Skeletal muscle satellite cell (primary cell): ENCODE measurements at regions not wholly inside any gene's neighbourhood (a gene's known extent, or its start where the extent isn't known, plus 50 kb on each side); places are given as distances from the start of the nearest gene placed in this dataset.

Source experiments
- H3K27me3 ChIP-seq: 2 replicates; pipeline ENCODE4 v1.7.0; 2013; ENCODE audit warnings: low read length; ENCODE audit not compliant: control insufficient read depth, insufficient read depth
- H3K36me3 ChIP-seq: 2 replicates; pipeline ENCODE4 v1.7.0; 2013; ENCODE audit warnings: mild to moderate bottlenecking, control low read depth, low read length; ENCODE audit not compliant: insufficient read depth
- H3K4me1 ChIP-seq: 2 replicates; pipeline ENCODE4 v1.7.0; 2013; ENCODE audit warnings: low read length; ENCODE audit not compliant: control insufficient read depth, insufficient read depth
- H3K4me2 ChIP-seq: 2 replicates; pipeline ENCODE4 v1.7.0; 2013; ENCODE audit warnings: mild to moderate bottlenecking, low read length
- H3K4me3 ChIP-seq: 2 replicates; pipeline ENCODE4 v1.7.0; 2013; ENCODE audit warnings: low read length
- H3K9ac ChIP-seq: 2 replicates; pipeline ENCODE4 v1.7.0; 2013; ENCODE audit warnings: mild to moderate bottlenecking, low read depth, low read length, moderate library complexity
- H3K9me3 ChIP-seq: replicated peaks from 2 replicates; pipeline ENCODE4 v1.7.0; 2013; ENCODE audit warnings: mild to moderate bottlenecking, control low read depth, low read length

DNA sequence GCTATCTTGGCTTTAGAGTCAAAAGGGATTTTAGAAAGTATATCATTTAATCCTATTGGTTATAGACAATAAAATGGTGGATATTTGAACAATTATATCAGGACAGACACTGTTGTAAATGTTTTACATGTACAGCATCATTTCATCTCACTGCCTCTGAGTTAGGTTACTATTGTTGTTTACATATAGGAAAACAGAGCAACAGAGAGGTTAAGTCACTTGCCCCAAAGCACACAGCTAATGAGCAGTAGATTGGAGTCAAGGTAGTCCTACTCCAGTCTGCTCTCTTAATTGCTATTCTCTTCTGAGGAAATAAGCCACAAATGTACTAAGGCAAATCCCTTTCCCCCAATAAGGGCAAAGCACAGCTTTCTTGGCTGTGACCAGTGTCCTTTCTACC lies 142.9 kb downstream of the MTX2 start:
- H3K36me3 ChIP-seq, result no peaks in the 10 kb centered on the region
- no peaks in the 10 kb centered on the region for H3K9me3 ChIP-seq
- H3K27me3 ChIP-seq, result no peaks in the 10 kb centered on the region
- no peak overlapping the region for H3K4me3 ChIP-seq
- H3K4me2 ChIP-seq, result no peak overlapping the region
- no peaks in the 10 kb centered on the region for H3K4me1 ChIP-seq
- H3K9ac ChIP-seq, result no peak overlapping the region

- Histone ChIP-seq H3K4me1 (peaks cover under 1% of the 10 kb centered on the region), H3K9ac (no peak overlapping the region), H3K4me3 (no peak overlapping the region), H3K27me3 (no peaks in the 10 kb centered on the region), H3K36me3 (no peaks in the 10 kb centered on the region), H3K4me2 (no peak overlapping the region), H3K9me3 (no peaks in the 10 kb centered on the region)
Observed at GRCh38 chr2:176413786-176414185, 144.5 kb downstream of the MTX2 start.

GRCh38 chr2:176414641-176415040 lies 145.4 kb downstream of the MTX2 start:
- Histone ChIP-seq H3K36me3 (no peaks in the 10 kb centered on the region), H3K9ac (no peak overlapping the region), H3K9me3 (no peaks in the 10 kb centered on the region), H3K4me3 (no peak overlapping the region), H3K4me1 (peaks cover 9% of the 10 kb centered on the region), H3K4me2 (no peak overlapping the region), H3K27me3 (no peaks in the 10 kb centered on the region)

DNA sequence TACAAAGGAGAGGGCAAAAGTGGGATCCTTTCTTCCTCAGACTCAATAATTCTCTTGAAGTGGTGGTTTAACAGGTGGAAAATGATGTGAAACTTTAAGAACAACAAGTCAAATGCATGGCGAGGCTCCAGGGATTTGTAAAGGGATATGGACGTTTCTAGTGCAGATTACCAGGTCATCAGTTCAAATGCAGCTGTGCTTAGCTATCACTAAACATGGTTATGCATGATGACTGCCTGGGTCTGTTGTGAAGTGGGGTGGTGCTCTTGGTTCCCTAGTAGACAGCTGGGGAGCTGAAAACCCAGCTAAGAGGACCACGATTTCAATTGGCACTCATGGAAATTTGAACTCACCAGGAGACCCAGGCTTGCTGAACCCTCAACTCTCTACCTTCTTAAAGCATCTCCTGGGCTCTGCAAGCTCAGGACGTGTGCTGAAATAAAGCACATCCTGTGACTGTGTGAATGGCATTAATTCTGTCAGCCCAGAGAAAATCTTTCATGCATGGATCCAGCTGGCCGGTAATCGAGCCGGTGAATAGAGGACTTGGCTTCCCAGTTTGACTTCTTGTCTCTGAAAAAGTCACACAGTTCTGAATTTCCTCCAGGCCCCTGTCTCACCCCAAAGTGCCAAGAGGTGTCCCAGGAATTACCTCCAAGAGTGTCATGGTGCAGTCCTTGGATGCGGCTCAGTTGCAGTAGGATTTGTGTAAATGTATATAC lies 146.1 kb downstream of the MTX2 start:
- peaks cover 16% of the 10 kb centered on the region for H3K4me1 ChIP-seq
- H3K4me3 ChIP-seq, result no peak overlapping the region
- no peaks in the 10 kb centered on the region for H3K36me3 ChIP-seq
- H3K4me2 ChIP-seq, result no peak overlapping the region
- H3K27me3 ChIP-seq, result no peaks in the 10 kb centered on the region
- no peaks in the 10 kb centered on the region for H3K9me3 ChIP-seq
- H3K9ac ChIP-seq, result no peak overlapping the region

DNA sequence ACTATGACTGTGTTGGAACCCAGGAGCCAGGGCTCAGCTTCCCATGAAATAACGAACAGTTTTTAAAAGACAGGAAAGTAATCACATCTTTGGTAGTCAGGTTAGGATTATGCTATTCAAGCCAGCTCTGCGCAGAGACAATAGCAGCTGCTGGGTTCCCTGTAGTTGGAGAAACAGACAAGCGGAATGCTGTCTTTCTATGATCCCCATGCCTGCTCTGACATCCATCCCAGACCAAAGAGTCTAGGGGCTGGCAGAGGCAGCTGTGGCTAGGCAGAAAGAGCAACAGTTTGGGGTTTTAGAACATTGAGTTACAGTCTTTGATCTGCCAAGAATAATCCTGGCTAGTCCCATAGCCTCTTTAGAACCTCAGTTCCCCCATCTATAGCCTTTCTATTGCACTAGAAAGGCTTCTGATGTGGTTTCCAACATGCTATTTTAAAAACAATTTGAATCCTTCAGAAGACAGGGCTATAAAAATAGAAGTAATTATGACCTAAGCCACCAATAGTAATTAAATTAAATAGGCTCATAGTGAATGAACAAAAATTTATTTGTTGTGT lies 146.8 kb downstream of the MTX2 start:
- no peak overlapping the region for H3K9ac ChIP-seq
- no peak overlapping the region for H3K4me3 ChIP-seq
- H3K4me2 ChIP-seq, result no peak overlapping the region
- H3K27me3 ChIP-seq, result no peaks in the 10 kb centered on the region
- no peaks in the 10 kb centered on the region for H3K9me3 ChIP-seq
- H3K36me3 ChIP-seq, result no peaks in the 10 kb centered on the region
- H3K4me1 ChIP-seq, result peaks cover 20% of the 10 kb centered on the region

DNA sequence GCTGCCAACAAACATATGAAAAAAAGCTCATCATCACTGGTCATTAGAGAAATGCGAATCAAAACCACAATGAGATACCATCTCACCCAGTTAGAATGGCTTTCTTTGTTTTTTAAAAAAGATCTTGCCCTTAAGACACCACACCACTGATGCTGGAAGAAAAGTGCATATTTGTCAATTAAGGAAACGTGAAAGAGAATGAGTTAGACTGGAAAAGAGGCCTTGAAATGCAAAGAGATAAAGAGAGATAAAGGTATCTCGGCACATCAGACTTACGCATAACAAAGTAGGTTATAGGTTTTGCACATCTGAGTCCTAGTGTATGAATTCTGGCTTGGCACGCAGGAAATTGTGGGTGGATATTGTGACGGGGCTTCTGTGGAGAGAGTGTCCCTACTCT lies 149.5 kb downstream of the MTX2 start:
- no peak overlapping the region for H3K4me2 ChIP-seq
- peaks cover 20% of the 10 kb centered on the region for H3K4me1 ChIP-seq
- H3K9me3 ChIP-seq, result no peaks in the 10 kb centered on the region
- no peaks in the 10 kb centered on the region for H3K27me3 ChIP-seq
- no peaks in the 10 kb centered on the region for H3K36me3 ChIP-seq
- H3K9ac ChIP-seq, result no peak overlapping the region
- no peak overlapping the region for H3K4me3 ChIP-seq

DNA sequence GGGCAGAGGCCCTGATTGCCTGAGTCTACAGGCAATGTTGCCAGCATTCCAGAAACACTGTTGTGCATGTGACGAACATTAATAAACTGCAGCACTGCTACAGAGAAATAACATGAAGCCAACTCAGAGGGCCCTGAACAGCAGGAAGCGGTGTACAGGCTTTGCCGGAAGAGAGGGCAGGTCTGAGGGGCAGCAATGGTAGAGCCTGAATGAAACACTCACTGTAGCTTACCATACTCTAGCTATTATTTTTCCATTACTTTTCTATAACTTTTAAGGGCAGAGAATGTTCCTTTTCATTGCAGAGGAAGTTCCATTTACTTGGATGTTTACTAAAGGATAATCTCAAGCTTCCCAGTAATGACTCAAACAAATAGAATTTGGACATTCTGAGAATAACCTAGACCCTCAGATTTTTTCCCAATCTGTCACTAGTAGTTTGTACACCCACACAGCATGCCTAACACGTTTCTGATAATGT lies 150.4 kb downstream of the MTX2 start:
- Histone ChIP-seq H3K36me3 (no peaks in the 10 kb centered on the region), H3K27me3 (no peaks in the 10 kb centered on the region), H3K9ac (peak overlapping the region; percentile 54), H3K4me1 (peaks cover 20% of the 10 kb centered on the region), H3K9me3 (no peaks in the 10 kb centered on the region), H3K4me3 (peak overlapping the region; percentile 3), H3K4me2 (peak overlapping the region; percentile 40)

DNA sequence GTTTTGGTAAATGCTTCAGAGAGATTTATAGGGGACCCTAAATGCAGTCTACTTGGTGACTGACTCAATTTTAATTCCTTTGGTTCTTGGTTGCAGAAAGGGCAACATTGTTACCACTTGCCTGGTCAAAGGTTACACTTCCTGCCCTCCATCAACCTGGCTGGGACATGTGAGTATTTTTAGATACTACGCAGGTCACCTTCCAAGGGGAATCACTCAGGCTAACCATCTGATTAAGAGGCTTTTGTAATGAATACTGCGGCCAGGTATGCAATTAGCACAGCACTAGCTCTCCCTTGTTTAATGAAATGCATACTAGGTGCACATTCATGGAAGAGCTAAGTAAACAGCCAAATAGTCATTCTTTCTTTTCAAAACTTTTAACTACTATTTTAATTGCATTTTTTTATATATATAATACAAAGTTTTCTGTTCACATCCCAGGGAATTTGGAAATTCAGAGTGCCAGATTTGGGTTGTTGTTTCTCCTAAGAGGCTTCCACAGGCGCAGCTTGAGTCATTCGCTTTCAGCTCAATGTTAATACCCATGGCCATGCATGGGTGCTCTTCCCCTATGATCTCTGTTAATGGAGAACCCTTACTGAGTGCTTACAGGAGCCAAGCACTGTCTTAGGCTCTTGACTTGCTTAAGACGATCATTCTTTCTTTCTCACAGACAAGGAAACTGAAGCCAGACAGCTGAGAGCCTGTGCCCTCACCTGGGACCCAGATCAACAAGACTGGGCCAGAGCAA lies 152.2 kb downstream of the MTX2 start:
- no peak overlapping the region for H3K9ac ChIP-seq
- no peaks in the 10 kb centered on the region for H3K9me3 ChIP-seq
- H3K4me3 ChIP-seq, result no peak overlapping the region
- H3K4me2 ChIP-seq, result no peak overlapping the region
- no peaks in the 10 kb centered on the region for H3K27me3 ChIP-seq
- peaks cover 20% of the 10 kb centered on the region for H3K4me1 ChIP-seq
- no peaks in the 10 kb centered on the region for H3K36me3 ChIP-seq

DNA sequence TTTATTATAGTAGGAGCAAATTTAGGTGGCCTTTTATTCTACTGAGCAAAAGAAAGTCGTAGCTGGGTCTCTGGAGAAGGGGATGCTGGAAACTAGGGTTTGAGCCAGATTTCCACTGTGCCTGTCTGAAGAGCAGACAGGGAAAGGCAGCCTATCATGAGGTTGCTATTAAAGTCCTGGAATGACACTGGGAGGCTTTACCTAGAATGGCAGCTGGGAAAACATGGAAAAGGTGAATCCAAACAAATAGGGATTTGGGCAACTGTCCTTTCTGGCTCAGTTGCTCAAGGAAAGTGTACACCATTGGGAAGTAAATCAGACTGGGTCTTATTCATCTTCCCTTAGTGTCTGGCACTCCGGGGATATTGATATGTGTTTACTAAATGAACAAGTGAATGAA lies 154.6 kb downstream of the MTX2 start:
- H3K4me1 ChIP-seq, result peaks cover 19% of the 10 kb centered on the region
- H3K36me3 ChIP-seq, result no peaks in the 10 kb centered on the region
- H3K27me3 ChIP-seq, result no peaks in the 10 kb centered on the region
- no peaks in the 10 kb centered on the region for H3K9me3 ChIP-seq
- H3K4me2 ChIP-seq, result no peak overlapping the region
- H3K4me3 ChIP-seq, result no peak overlapping the region
- H3K9ac ChIP-seq, result no peak overlapping the region

DNA sequence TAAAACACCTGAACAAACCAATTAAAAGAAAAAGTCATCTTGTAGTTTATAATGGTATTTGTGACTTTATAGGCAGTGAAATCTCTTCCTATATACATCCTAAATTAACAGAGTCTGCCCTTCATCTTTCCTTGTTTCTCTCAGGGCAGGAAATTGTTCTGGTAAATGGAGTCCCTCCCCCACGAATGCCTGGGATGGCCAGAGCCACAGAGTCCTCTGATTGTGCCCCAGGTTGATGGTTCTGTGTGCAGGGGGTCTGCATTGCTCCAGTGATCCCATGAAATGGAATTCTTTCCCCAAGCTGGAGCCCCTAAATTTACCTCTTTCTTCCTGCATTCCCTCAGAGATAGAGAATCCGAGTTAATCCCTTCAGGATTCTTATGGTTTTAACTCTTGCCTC lies 155.5 kb downstream of the MTX2 start:
- H3K4me2 ChIP-seq, result no peak overlapping the region
- H3K4me1 ChIP-seq, result peaks cover 10% of the 10 kb centered on the region
- no peaks in the 10 kb centered on the region for H3K9me3 ChIP-seq
- H3K36me3 ChIP-seq, result no peaks in the 10 kb centered on the region
- H3K4me3 ChIP-seq, result no peak overlapping the region
- H3K27me3 ChIP-seq, result no peaks in the 10 kb centered on the region
- H3K9ac ChIP-seq, result no peak overlapping the region

DNA sequence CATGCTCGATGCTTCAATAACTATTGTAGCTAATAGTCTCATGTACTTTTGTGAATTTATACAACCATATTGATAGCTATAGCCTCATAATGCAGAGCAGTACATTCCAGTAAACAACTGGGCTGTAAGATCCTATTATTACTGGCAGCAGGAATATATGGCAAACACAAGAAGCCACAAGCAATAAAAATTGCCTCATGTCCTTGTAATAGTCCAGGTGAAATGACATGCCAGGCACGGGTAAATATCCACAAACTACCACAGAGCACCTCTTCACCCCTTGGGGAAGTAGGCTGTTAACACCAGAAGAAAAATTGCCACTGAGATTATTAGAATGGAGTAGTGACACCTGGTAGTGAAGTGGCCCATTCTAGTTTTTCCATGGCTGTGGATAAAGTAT lies 158.3 kb downstream of the MTX2 start:
- Histone ChIP-seq H3K9me3 (no peaks in the 10 kb centered on the region), H3K36me3 (no peaks in the 10 kb centered on the region), H3K9ac (no peak overlapping the region), H3K4me1 (no peaks in the 10 kb centered on the region), H3K4me3 (no peak overlapping the region), H3K4me2 (no peak overlapping the region), H3K27me3 (no peaks in the 10 kb centered on the region)
